HepG2 (cell line): ENCODE measurements at regions not wholly inside any gene's neighbourhood (a gene's known extent, or its start where the extent isn't known, plus 50 kb on each side); places are given as distances from the start of the nearest gene placed in this dataset.

ENCODE experiments used
- ATAC-seq: fragments of 200-7000 bp; cut with Tn5 transposase; 3 replicates; pipeline ENCODE4 v1.9.1; 2020; ENCODE audit warnings: mild to moderate bottlenecking, moderate library complexity
- BruUV-seq: library from RNA; stranded (reverse); fragments of 400-500 nt; replicated peaks from 2 replicates; lab custom pipeline; 2021; lab: Mats Ljungman, UMichigan
- CTCF ChIA-PET: fragments of 300-600 bp; formaldehyde crosslinking; extraction: SDS; loops from one replicate; lab custom pipeline; 2021; ENCODE audit warnings: low total read pairs, inconsistent platforms, low intra/inter-chr PET ratio; lab: Yijun Ruan, JAX
- POLR2A ChIA-PET: fragments of 350-600 bp; sonication (Branson Sonifier 250); formaldehyde crosslinking; loops from one replicate; lab custom pipeline; 2020; ENCODE audit warnings: antibody characterized with exemption, inconsistent platforms; lab: Yijun Ruan, JAX
- DNase-seq: peaks from one replicate; pipeline ENCODE4 v3.0.0-alpha.2; 2015; ENCODE audit warnings: low spot score
- FAIRE-seq: peaks from 3 replicates; lab custom pipeline; 2011; peaks lifted over from hg19 to GRCh38; lab: Jason Lieb, UNC
- H2AFZ ChIP-seq: one replicate; pipeline ENCODE4 v1.6.1; 2011; ENCODE audit warnings: low read length, inconsistent platforms
- H3K27ac ChIP-seq: fragments of 300-600 bp; 3 replicates; pipeline ENCODE4 v1.8.0; 2011; ENCODE audit warnings: mixed run types, mild to moderate bottlenecking, mixed read lengths, low read length, inconsistent platforms; ENCODE audit not compliant: insufficient read depth; ENCODE audit errors: extremely low read length
- H3K27me3 ChIP-seq, 2 experiments: fragments of 200-600 bp in 1 of 2; 2 replicates in 1 of 2; 3 replicates in 1 of 2; pipeline versions ENCODE4 v1.6.0 to v1.8.0; 2011; ENCODE audit warnings: low read length in 2 of 2, mild to moderate bottlenecking in 2 of 2, moderate library complexity in 2 of 2, inconsistent platforms in 1 of 2; ENCODE audit not compliant: insufficient read depth in 2 of 2, control insufficient read depth in 1 of 2
- H3K36me3 ChIP-seq, 2 experiments: fragments of 200-600 bp in 1 of 2; replicated peaks in 1 of 2; 2 replicates in 1 of 2; 3 replicates in 1 of 2; pipeline versions ENCODE4 v1.5.1 to v1.8.0; 2011; ENCODE audit warnings: low read length in 2 of 2, inconsistent platforms in 1 of 2; ENCODE audit not compliant: insufficient read depth in 2 of 2, control insufficient read depth in 1 of 2
- H3K4me1 ChIP-seq: 2 replicates; pipeline ENCODE4 v1.5.1; 2012; ENCODE audit warnings: low read length, inconsistent platforms; ENCODE audit not compliant: insufficient read depth
- H3K4me2 ChIP-seq: 2 replicates; pipeline ENCODE4 v1.6.0; 2011; ENCODE audit warnings: low read depth, low read length, inconsistent platforms
- H3K4me3 ChIP-seq, 3 experiments: fragments of 200-600 bp in 1 of 3; sonication (generic), shearing (Covaris generic) in 1 of 3; replicated peaks in 1 of 3; 2 replicates each; pipeline ENCODE4 v1.5.1; 2011 to 2016; ENCODE audit warnings: low read length in 3 of 3, inconsistent platforms in 2 of 3, low read depth in 2 of 3, mild to moderate bottlenecking in 2 of 3, control low read depth in 1 of 3, mixed read lengths in 1 of 3; ENCODE audit not compliant: insufficient read depth in 1 of 3
- H3K79me2 ChIP-seq: one replicate; pipeline ENCODE4 v1.6.1; 2011; ENCODE audit warnings: low read length, inconsistent platforms; ENCODE audit not compliant: insufficient read depth
- H3K9ac ChIP-seq: 2 replicates; pipeline ENCODE4 v1.6.0; 2011; ENCODE audit warnings: mild to moderate bottlenecking, low read depth, low read length, inconsistent platforms; ENCODE audit not compliant: insufficient read depth
- H3K9me3 ChIP-seq: 2 replicates; pipeline ENCODE4 v1.5.1; 2012; ENCODE audit warnings: mild to moderate bottlenecking, low read length
- H4K20me1 ChIP-seq: 2 replicates; pipeline ENCODE4 v1.6.0; 2011; ENCODE audit warnings: inconsistent platforms, mild to moderate bottlenecking, low read length, moderate library complexity; ENCODE audit not compliant: insufficient read depth
- GABPA ChIP-seq, 2 experiments: IDR thresholded peaks; 2 replicates each; pipeline ENCODE4 v1.6.1; 2011 to 2016; ENCODE audit warnings: low read depth in 2 of 2, low read length in 1 of 2, missing biosample characterization in 1 of 2, missing genetic modification characterization in 1 of 2
- MTA1 ChIP-seq: sonication (generic); formaldehyde crosslinking; IDR thresholded peaks from 2 replicates; pipeline ENCODE4 v1.4.0; 2020; ENCODE audit warnings: missing genetic modification reagents, mild to moderate bottlenecking, borderline replicate concordance
- PHB2 ChIP-seq: fragments of 450-650 bp; IDR thresholded peaks from 2 replicates; pipeline ENCODE4 v1.6.1; 2018; ENCODE audit not compliant: partially characterized antibody
- RAD51 ChIP-seq: fragments of 450-650 bp; IDR thresholded peaks from 2 replicates; pipeline ENCODE4 v1.6.1; 2016; ENCODE audit warnings: borderline replicate concordance
- RFX3 ChIP-seq: IDR thresholded peaks from 2 replicates; pipeline ENCODE4 v1.6.1; 2016; ENCODE audit warnings: missing biosample characterization, missing genetic modification reagents
- ZKSCAN1 ChIP-seq: fragments of 150-350 bp; IDR thresholded peaks from 2 replicates; pipeline ENCODE4 v1.6.1; 2014; ENCODE audit warnings: low read length
- ZNF496 ChIP-seq: sonication (generic); formaldehyde crosslinking; IDR thresholded peaks from 2 replicates; pipeline ENCODE4 v1.8.1; 2023; ENCODE audit warnings: mild to moderate bottlenecking, moderate library complexity, missing genetic modification reagents; ENCODE audit not compliant: insufficient replicate concordance
- ZNF709 ChIP-seq: sonication (generic); formaldehyde crosslinking; IDR thresholded peaks from 2 replicates; pipeline ENCODE4 v1.5.0; 2020; ENCODE audit warnings: mild to moderate bottlenecking, missing genetic modification reagents
- ZNF776 ChIP-seq: sonication (generic); formaldehyde crosslinking; IDR thresholded peaks from 2 replicates; pipeline ENCODE4 v1.4.0; 2020; ENCODE audit warnings: mild to moderate bottlenecking, missing genetic modification reagents
- WGBS: methylation state at CpG from one replicate; pipeline ENCODE4 v1.1.6; 2017; ENCODE audit warnings: low lambda C conversion rate; 5-methylcytosine and 5-hydroxymethylcytosine counted together
- in situ Hi-C: cut with HindIII; loops from 2 replicates; pipeline ENCODE4 v1.10.0; 2017; ENCODE audit warnings: low pct_unique_long_range_greater_than_20kb; ENCODE audit not compliant: extremely low pct_ligation_motif_present
- intact Hi-C: fragments of 100-400 bp; cut with micrococcal nuclease; formaldehyde crosslinking; loops from one replicate; pipeline ENCODE4 v1.10.0; 2022; ENCODE audit not compliant: unreplicated experiment
- TF ChIP-seq, protein P1 (sequence below): IDR thresholded peaks from 2 replicates; pipeline ENCODE4 v1.6.1; 2016; ENCODE audit warnings: missing genetic modification reagents, missing compliant biosample characterization
- TF ChIP-seq, protein P2 (sequence below): sonication (generic); formaldehyde crosslinking; IDR thresholded peaks from 2 replicates; pipeline ENCODE4 v1.5.0; 2020; ENCODE audit warnings: missing genetic modification reagents, mild to moderate bottlenecking, borderline replicate concordance
- TF ChIP-seq, protein P3 (sequence below): sonication (generic); formaldehyde crosslinking; conservative IDR thresholded peaks from 2 replicates; pipeline ENCODE4 v1.5.0; 2020; ENCODE audit warnings: missing genetic modification reagents

- Histone ChIP-seq H3K4me1 (peaks cover 37% of the 10 kb centered on the region), H3K9me3 (no peaks in the 10 kb centered on the region), H3K79me2 (no peaks in the 10 kb centered on the region), H3K27me3 (no peaks in the 10 kb centered on the region), H3K4me2 (no peak overlapping the region), H3K4me3 (no peak overlapping the region), H3K36me3 (no peaks in the 10 kb centered on the region), H4K20me1 (no peaks in the 10 kb centered on the region), H3K9ac (no peak overlapping the region), H3K27ac (no peak overlapping the region), H2AFZ (no peak overlapping the region)
- BruUV-seq = no TSS peak
- intact Hi-C loops (no loop called here), in situ Hi-C loops (no loop called here)
- DNase-seq = no peak
- FAIRE-seq = no peak
- no peak for TF ChIP-seq ZNF496
- TF ChIP-seq, protein P1, sequence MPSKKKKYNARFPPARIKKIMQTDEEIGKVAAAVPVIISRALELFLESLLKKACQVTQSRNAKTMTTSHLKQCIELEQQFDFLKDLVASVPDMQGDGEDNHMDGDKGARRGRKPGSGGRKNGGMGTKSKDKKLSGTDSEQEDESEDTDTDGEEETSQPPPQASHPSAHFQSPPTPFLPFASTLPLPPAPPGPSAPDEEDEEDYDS (CRISPR knock-in tag) = no peak
- no peak for TF ChIP-seq ZKSCAN1
- no peak for TF ChIP-seq ZNF776 (CRISPR knock-in tag)
- TF ChIP-seq PHB2 = no peak
- no peak for TF ChIP-seq RAD51
- TF ChIP-seq, protein P2, sequence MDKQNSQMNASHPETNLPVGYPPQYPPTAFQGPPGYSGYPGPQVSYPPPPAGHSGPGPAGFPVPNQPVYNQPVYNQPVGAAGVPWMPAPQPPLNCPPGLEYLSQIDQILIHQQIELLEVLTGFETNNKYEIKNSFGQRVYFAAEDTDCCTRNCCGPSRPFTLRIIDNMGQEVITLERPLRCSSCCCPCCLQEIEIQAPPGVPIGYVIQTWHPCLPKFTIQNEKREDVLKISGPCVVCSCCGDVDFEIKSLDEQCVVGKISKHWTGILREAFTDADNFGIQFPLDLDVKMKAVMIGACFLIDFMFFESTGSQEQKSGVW = no peak
- no peak for TF ChIP-seq GABPA (IDR thresholded peaks at IDR 0.05; ENCODE audit: low read depth, low read length)
- no peak for TF ChIP-seq GABPA (CRISPR knock-in tag; IDR thresholded peaks at IDR 0.05; ENCODE audit: low read depth)
- no peak for TF ChIP-seq RFX3 (CRISPR knock-in tag)
- TF ChIP-seq MTA1 = no peak
- TF ChIP-seq ZNF709 = no peak
- TF ChIP-seq, protein P3, sequence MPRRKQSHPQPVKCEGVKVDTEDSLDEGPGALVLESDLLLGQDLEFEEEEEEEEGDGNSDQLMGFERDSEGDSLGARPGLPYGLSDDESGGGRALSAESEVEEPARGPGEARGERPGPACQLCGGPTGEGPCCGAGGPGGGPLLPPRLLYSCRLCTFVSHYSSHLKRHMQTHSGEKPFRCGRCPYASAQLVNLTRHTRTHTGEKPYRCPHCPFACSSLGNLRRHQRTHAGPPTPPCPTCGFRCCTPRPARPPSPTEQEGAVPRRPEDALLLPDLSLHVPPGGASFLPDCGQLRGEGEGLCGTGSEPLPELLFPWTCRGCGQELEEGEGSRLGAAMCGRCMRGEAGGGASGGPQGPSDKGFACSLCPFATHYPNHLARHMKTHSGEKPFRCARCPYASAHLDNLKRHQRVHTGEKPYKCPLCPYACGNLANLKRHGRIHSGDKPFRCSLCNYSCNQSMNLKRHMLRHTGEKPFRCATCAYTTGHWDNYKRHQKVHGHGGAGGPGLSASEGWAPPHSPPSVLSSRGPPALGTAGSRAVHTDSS (CRISPR knock-in tag) = no peak
- ChIA-PET POLR2A (no interaction called here), CTCF (no interaction called here)
- ATAC-seq = no peak
- WGBS = 57% methylated on average over 5 of the region's 5 CpGs
Observed at GRCh38 chr10:112883360-112884178, 66.5 kb upstream of the TCF7L2 start.
